ENCODE measurements at regions not wholly inside any gene's neighbourhood (a gene's known extent, or its start where the extent isn't known, plus 50 kb on each side); places are given as distances from the start of the nearest gene placed in this dataset.

GRCh38 chr10:52542906-52543305, 228.8 kb downstream of the DKK1 start:
- no peak for ATAC-seq
- no peak for TF ChIP-seq RARB (CRISPR knock-in tag; IDR thresholded peaks at IDR 0.05)
- TF ChIP-seq TOX (CRISPR knock-in tag; IDR thresholded peaks at IDR 0.05; ENCODE audit: borderline replicate concordance) = no peak
- TF ChIP-seq ZNF70 (CRISPR knock-in tag; IDR thresholded peaks at IDR 0.05) = no peak
- TF ChIP-seq OSR1 (CRISPR knock-in tag; IDR thresholded peaks at IDR 0.05) = no peak
- no peak for TF ChIP-seq POU6F1 (CRISPR knock-in tag; IDR thresholded peaks at IDR 0.05; ENCODE audit: borderline replicate concordance, low read depth)
- no peak for TF ChIP-seq ZC3H10 (CRISPR knock-in tag; IDR thresholded peaks at IDR 0.05)
- TF ChIP-seq CREB5 (CRISPR knock-in tag; IDR thresholded peaks at IDR 0.05; ENCODE audit: low read depth) = no peak
- TF ChIP-seq ZFP3 (CRISPR knock-in tag; IDR thresholded peaks at IDR 0.05) = no peak
- no peak for TF ChIP-seq BACH2 (CRISPR knock-in tag; IDR thresholded peaks at IDR 0.05; ENCODE audit: borderline replicate concordance)

- no peak for ATAC-seq
- TF ChIP-seq ARNTL (CRISPR knock-in tag; IDR thresholded peaks at IDR 0.05; ENCODE audit: borderline replicate concordance, low read depth) (no peak), POU6F1 (CRISPR knock-in tag; IDR thresholded peaks at IDR 0.05; ENCODE audit: borderline replicate concordance, low read depth) (no peak), PATZ1 (CRISPR knock-in tag; IDR thresholded peaks at IDR 0.05; ENCODE audit: borderline replicate concordance) (no peak), OSR1 (CRISPR knock-in tag; IDR thresholded peaks at IDR 0.05) (no peak), ZC3H10 (CRISPR knock-in tag; IDR thresholded peaks at IDR 0.05) (no peak), BACH2 (CRISPR knock-in tag; IDR thresholded peaks at IDR 0.05; ENCODE audit: borderline replicate concordance) (no peak), CSRNP3 (CRISPR knock-in tag; IDR thresholded peaks at IDR 0.05) (no peak), TSHZ2 (CRISPR knock-in tag; IDR thresholded peaks at IDR 0.05) (no peak), ZNF70 (CRISPR knock-in tag; IDR thresholded peaks at IDR 0.05) (no peak), ZFP3 (CRISPR knock-in tag; IDR thresholded peaks at IDR 0.05) (no peak), ZFP30 (CRISPR knock-in tag; IDR thresholded peaks at IDR 0.05) (no peak), SNAI2 (CRISPR knock-in tag; IDR thresholded peaks at IDR 0.05) (no peak), ISL1 (CRISPR knock-in tag; IDR thresholded peaks at IDR 0.05) (no peak), GLIS3 (CRISPR knock-in tag; IDR thresholded peaks at IDR 0.05) (no peak), CSDC2 (CRISPR knock-in tag; IDR thresholded peaks at IDR 0.05) (no peak), TOX (CRISPR knock-in tag; IDR thresholded peaks at IDR 0.05; ENCODE audit: borderline replicate concordance) (no peak), ZNF8 (CRISPR knock-in tag; IDR thresholded peaks at IDR 0.05) (no peak)
Observed at GRCh38 chr10:52551046-52551445, 221.5 kb downstream of the MBL2 start.

GRCh38 chr10:52558090-52558489, 214.5 kb downstream of the MBL2 start:
- no peak for ATAC-seq
- TF ChIP-seq CREB5 (CRISPR knock-in tag; IDR thresholded peaks at IDR 0.05; ENCODE audit: low read depth) = no peak
- no peak for TF ChIP-seq PPARA (CRISPR knock-in tag; IDR thresholded peaks at IDR 0.05; ENCODE audit: borderline replicate concordance)
- no peak for TF ChIP-seq TOX (CRISPR knock-in tag; IDR thresholded peaks at IDR 0.05; ENCODE audit: borderline replicate concordance)
- no peak for TF ChIP-seq ZFP30 (CRISPR knock-in tag; IDR thresholded peaks at IDR 0.05)
- no peak for TF ChIP-seq CSRNP3 (CRISPR knock-in tag; IDR thresholded peaks at IDR 0.05)
- TF ChIP-seq ISL1 (CRISPR knock-in tag; IDR thresholded peaks at IDR 0.05) = no peak
- no peak for TF ChIP-seq RARB (CRISPR knock-in tag; IDR thresholded peaks at IDR 0.05)
- TF ChIP-seq ARNTL (CRISPR knock-in tag; IDR thresholded peaks at IDR 0.05; ENCODE audit: borderline replicate concordance, low read depth) = no peak
- no peak for TF ChIP-seq TCF4 (CRISPR knock-in tag; IDR thresholded peaks at IDR 0.05; ENCODE audit: borderline replicate concordance)
- no peak for TF ChIP-seq ZNF70 (CRISPR knock-in tag; IDR thresholded peaks at IDR 0.05)
- no peak for TF ChIP-seq BACH2 (CRISPR knock-in tag; IDR thresholded peaks at IDR 0.05; ENCODE audit: borderline replicate concordance)
- TF ChIP-seq ZFP3 (CRISPR knock-in tag; IDR thresholded peaks at IDR 0.05) = no peak
- no peak for TF ChIP-seq OSR1 (CRISPR knock-in tag; IDR thresholded peaks at IDR 0.05)
